ENCODE measurements at regions not wholly inside any gene's neighbourhood (a gene's known extent, or its start where the extent isn't known, plus 50 kb on each side); places are given as distances from the start of the nearest gene placed in this dataset.

DNA sequence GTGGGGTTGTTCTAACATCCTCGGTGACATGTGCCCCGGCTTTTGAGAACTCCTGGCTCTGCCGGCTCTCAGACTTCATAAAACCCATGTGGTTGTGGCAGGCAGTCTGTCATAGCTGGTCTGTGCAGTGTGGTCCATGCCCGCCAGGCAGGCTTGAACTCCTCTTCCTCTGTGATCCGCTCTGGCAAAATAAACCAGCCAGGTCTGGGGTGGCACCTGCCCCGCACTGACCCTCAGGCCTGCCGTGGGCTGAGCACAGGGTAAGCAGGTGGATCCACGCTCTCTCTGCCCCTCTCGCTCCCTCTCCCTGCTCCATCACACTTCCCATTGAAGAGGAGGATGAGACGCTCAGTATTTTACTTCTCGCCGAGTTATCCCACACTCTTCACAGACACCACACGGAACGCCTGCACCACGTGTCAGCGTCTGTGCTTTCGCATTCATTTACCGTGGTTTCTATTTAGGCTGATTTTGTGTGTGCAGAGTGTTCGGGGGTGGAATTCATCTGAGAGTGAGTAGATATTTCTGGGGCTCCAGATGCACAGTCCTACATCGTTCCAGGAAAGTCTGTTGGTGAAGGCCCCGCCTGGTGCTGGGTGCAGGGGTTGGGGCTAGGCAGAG, 56.4 kb downstream of the RTP5 start:
- Histone ChIP-seq H3K27ac (replicated peaks) (no peak overlapping the region), H3K4me3 (replicated peaks; ENCODE audit: insufficient read depth, low read length) (no peak overlapping the region), H3K27me3 (ENCODE audit: insufficient read depth, poor library complexity, severe bottlenecking) (no peaks in the 10 kb centered on the region)
- DNase-seq (ENCODE audit: low read depth in 1 of 2, low spot score in 1 of 2): no peak
- TF ChIP-seq, protein P1, sequence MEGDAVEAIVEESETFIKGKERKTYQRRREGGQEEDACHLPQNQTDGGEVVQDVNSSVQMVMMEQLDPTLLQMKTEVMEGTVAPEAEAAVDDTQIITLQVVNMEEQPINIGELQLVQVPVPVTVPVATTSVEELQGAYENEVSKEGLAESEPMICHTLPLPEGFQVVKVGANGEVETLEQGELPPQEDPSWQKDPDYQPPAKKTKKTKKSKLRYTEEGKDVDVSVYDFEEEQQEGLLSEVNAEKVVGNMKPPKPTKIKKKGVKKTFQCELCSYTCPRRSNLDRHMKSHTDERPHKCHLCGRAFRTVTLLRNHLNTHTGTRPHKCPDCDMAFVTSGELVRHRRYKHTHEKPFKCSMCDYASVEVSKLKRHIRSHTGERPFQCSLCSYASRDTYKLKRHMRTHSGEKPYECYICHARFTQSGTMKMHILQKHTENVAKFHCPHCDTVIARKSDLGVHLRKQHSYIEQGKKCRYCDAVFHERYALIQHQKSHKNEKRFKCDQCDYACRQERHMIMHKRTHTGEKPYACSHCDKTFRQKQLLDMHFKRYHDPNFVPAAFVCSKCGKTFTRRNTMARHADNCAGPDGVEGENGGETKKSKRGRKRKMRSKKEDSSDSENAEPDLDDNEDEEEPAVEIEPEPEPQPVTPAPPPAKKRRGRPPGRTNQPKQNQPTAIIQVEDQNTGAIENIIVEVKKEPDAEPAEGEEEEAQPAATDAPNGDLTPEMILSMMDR (IDR thresholded peaks at IDR 0.05; ENCODE audit: insufficient read depth, low read length): no peak
- TF ChIP-seq SPI1 (IDR thresholded peaks at IDR 0.05; ENCODE audit: borderline replicate concordance, low read depth) (no peak), POLR2AphosphoS5 (IDR thresholded peaks at IDR 0.05; ENCODE audit: low read depth) (no peak), GABPA (IDR thresholded peaks at IDR 0.05; ENCODE audit: low read depth) (no peak)
- TF ChIP-seq, protein P2, sequence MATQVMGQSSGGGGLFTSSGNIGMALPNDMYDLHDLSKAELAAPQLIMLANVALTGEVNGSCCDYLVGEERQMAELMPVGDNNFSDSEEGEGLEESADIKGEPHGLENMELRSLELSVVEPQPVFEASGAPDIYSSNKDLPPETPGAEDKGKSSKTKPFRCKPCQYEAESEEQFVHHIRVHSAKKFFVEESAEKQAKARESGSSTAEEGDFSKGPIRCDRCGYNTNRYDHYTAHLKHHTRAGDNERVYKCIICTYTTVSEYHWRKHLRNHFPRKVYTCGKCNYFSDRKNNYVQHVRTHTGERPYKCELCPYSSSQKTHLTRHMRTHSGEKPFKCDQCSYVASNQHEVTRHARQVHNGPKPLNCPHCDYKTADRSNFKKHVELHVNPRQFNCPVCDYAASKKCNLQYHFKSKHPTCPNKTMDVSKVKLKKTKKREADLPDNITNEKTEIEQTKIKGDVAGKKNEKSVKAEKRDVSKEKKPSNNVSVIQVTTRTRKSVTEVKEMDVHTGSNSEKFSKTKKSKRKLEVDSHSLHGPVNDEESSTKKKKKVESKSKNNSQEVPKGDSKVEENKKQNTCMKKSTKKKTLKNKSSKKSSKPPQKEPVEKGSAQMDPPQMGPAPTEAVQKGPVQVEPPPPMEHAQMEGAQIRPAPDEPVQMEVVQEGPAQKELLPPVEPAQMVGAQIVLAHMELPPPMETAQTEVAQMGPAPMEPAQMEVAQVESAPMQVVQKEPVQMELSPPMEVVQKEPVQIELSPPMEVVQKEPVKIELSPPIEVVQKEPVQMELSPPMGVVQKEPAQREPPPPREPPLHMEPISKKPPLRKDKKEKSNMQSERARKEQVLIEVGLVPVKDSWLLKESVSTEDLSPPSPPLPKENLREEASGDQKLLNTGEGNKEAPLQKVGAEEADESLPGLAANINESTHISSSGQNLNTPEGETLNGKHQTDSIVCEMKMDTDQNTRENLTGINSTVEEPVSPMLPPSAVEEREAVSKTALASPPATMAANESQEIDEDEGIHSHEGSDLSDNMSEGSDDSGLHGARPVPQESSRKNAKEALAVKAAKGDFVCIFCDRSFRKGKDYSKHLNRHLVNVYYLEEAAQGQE (IDR thresholded peaks at IDR 0.05; ENCODE audit: insufficient replicate concordance, low read depth): no peak

DNA sequence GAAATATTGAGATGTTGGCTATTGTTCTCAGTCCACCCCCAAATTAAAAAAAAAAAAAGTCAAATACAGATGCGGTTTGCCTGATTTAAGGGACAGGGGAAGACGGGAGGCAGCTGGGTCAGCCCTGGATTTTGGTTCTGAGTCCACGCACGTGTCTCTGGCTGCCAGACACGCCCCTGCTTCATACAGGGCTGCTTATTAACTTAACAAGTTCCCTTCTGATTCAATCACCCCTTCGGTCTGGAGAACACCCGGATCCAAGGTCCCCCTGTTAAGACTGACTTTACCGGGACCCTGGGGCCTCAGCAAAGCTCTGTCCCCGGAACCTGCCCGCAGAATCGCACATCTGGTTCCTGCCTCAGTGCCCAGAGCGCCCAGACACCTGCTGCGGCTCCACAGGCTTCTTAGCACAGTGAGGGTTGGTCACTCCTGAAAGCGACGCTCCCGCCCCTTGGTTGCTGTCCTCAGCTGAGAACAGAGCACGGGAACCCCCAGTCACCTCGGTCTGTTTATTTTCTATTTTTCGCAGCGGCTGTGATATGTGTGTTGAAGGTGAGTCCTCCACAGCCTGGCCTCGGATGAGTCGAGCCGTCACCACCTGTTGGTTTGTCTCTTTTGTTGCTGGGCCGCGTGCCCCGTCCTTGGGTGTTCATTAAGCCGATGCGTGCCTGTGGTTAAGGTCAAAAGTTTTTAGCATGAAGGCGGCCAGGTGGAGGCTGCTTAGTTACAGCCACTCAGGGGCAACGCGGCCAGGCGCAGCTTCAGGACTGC, 57.2 kb downstream of the RTP5 start:
- DNase-seq (ENCODE audit: low read depth in 1 of 2, low spot score in 1 of 2): no peak
- Histone ChIP-seq H3K27me3 (ENCODE audit: insufficient read depth, poor library complexity, severe bottlenecking) (no peaks in the 10 kb centered on the region), H3K4me3 (replicated peaks; ENCODE audit: insufficient read depth, low read length) (no peak overlapping the region), H3K27ac (replicated peaks) (no peak overlapping the region)
- TF ChIP-seq, protein P2 (IDR thresholded peaks at IDR 0.05; ENCODE audit: insufficient replicate concordance, low read depth): no peak
- TF ChIP-seq POLR2AphosphoS5 (IDR thresholded peaks at IDR 0.05; ENCODE audit: low read depth) (no peak), SPI1 (IDR thresholded peaks at IDR 0.05; ENCODE audit: borderline replicate concordance, low read depth) (no peak), GABPA (IDR thresholded peaks at IDR 0.05; ENCODE audit: low read depth) (no peak)
- TF ChIP-seq, protein P1 (IDR thresholded peaks at IDR 0.05; ENCODE audit: insufficient read depth, low read length): no peak

DNA sequence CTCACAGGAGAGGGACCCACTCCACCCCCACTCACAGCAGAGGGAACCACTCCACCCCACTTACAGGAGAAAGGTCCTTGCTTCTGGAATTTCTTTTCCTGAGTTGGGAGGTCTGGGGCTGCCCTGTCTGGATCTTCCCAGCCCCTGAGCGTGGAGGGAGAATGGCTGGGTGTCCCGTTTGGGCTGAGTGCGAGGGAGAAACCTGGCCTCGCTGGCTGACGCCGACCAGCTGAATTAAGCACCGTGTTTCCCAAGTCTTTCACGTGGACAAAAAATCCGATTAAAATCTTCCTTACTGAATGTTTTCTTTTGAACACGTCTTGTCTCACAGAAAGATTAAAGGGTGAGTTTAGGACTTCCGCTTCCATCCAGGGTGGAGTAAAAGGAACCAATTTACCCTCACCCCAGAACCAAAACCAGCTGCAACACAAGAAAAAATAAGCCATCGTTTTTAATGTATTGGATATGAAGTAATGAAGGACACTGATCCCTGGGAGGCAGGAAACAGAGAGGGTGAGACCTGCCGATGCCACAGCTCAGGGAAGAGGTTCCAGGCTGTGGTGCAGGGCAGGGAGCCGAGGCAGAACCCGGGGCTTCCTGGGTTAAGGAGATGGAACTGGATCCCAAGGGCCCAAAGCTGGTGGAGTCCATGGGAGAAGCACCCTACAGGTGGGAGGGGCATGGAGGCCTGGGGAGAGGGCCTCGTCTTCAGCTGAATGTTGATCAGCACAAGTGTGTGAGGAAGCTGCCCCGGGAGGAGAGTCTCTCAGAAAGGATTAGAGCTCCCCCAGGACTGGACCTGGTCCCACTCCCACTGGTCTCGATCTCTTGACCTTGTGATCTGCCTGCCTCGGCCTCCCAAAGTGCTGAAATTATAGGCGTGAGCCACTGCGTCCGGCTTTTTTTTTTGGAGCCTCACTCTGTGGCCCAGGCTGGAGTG, 60.3 kb downstream of the RTP5 start:
- TF ChIP-seq, protein P1 (IDR thresholded peaks at IDR 0.05; ENCODE audit: insufficient read depth, low read length): no peak
- TF ChIP-seq SPI1 (IDR thresholded peaks at IDR 0.05; ENCODE audit: borderline replicate concordance, low read depth) (no peak), GABPA (IDR thresholded peaks at IDR 0.05; ENCODE audit: low read depth) (no peak), POLR2AphosphoS5 (IDR thresholded peaks at IDR 0.05; ENCODE audit: low read depth) (no peak)
- TF ChIP-seq, protein P2 (IDR thresholded peaks at IDR 0.05; ENCODE audit: insufficient replicate concordance, low read depth): no peak
- no peaks in the 10 kb centered on the region for H3K27me3 ChIP-seq (ENCODE audit: insufficient read depth, poor library complexity, severe bottlenecking)
- no peak overlapping the region for H3K4me3 ChIP-seq (replicated peaks; ENCODE audit: insufficient read depth, low read length)
- no peak overlapping the region for H3K27ac ChIP-seq (replicated peaks)
- no peak for DNase-seq (ENCODE audit: low read depth in 1 of 2, low spot score in 1 of 2)
